Left hindlimb (tissue), 1 donor: ENCODE measurements at regions not wholly inside any gene's neighbourhood (a gene's known extent, or its start where the extent isn't known, plus 50 kb on each side); places are given as distances from the start of the nearest gene placed in this dataset.

Experiments used
- DNase-seq: peaks from one replicate; pipeline ENCODE4 v3.0.0-alpha.2; 2018

DNA sequence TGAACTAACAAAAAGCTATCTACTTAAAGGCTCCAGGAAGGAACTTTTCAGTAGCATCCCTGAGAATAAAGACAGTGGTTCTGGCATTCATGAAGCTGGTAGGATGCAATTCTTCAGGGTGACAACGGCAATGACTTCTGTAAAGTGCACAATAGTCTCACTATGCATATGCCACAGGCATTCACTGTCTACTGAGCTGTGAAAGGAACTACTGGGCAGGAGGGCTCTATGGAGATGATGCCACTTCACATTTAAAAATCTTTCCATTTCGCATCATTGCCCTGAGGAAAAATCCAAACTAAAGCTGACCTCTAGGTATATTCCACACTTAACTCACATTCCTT, 2020.6 kb upstream of the PCDH20 start:
- no peak for DNase-seq

DNA sequence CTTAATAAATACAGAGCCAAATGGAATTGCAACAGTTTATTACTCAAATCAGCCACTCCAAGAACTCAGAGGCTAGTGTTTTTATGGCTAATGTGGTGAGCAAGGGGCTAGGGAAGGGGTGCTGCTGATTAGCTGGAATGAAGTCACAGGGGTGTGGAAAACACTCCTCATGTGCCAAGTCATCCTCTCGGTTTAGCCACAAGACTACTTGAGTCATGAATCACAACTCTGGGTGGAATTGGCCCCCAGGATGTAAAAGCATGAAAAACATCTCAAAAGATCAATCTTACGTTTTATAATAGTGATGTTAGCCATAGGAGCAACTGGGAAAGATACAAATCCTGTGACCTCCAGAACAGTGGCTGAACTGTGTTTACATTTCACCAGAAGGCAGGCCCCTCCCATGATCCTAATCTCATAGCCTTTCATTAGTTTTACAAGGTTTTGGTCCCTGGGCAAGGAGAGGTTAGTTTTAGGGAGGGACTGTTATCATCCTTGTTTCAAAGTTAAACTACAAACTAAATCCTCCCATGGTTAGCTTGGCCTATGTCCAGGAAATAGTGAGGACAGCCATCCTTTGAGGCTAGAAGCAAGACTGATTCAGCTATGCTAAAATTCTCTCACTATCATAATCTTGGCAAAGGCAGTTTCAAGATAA, 2020.1 kb upstream of the PCDH20 start:
- no peak for DNase-seq

DNA sequence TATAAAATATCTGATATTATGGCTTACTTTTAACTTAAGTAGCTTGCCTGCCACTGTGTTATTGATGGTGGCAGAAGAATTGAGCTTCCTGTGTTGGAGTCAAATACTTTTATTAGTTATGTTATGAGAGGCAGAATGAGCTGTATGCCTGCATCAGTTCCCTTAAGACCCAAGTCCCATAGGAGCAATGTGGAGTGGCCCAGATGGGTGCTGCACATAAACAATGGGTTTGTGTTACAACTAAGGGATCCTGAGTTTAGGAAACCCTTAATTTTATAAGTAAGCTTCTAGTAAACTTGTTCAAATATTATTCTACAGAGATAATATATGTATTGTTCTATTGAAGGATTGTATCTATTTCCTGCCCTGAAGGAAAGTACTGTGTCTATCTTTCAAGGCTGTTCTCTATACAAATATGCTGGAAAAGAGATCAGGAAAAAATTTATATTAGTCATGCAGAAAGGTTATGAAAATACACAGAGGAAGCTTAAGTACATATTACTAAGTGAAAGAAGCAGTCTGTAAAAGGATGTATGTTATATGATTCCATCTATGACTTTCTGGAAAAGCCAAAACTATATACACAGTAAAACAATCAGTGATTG, 2018.0 kb upstream of the PCDH20 start:
- no peak for DNase-seq

DNA sequence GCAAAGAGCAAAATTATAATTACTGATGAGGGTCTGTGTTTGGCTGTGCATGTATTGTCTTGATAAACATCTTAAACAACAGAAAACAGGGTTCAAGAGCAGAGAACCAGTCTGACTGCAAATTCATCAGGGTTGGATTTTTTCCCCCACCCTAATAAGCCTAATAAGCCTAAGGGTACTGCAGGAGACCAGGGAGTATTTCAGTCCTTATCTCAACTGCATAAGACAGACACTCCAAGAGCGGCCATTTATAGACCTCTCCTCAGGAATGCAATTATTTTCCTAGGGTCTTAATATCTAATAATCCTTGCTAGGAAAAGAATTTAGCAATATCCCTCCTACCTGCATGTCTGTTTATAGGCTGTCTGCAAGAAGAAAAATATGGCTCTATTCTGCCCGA, 2011.5 kb upstream of the PCDH20 start:
- DNase-seq, result no peak

DNA sequence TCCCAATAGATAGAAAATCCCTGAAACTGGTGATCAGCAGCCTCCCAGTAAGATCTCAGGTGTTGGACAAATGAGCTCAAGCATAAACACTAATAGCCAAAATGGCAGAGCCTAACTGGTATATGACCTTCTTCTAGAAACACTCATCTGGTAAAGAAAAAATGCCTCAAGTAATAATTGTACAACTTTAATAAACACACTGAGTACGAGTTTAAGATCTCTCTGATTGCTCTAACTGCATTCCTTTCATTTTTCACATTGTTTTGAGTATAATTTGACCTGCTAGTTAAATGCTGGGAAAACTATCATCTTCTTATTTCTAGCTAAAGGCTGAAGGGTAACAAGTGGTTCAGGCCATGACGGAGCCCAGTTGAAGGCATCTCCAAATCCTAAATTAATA, 2009.5 kb upstream of the PCDH20 start:
- DNase-seq, result no peak

DNA sequence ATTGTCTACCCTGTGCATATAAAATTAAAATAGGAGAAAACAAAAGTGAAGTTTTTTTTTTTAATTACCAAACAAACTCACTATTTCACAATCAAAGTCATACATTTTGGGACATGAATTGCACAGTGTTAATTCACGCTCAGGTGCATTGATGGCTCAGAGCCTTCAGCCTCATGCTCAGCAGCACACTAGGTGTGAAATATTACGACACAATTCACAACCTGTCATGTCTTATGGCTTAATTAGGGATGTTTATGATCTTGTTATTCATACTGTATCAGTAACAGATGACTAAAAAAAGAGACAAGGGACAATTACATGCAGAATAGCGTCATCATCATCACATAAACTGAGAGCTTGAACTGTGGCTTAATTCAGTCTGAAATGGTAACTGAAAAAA, 2005.5 kb upstream of the PCDH20 start:
- DNase-seq, result no peak

DNA sequence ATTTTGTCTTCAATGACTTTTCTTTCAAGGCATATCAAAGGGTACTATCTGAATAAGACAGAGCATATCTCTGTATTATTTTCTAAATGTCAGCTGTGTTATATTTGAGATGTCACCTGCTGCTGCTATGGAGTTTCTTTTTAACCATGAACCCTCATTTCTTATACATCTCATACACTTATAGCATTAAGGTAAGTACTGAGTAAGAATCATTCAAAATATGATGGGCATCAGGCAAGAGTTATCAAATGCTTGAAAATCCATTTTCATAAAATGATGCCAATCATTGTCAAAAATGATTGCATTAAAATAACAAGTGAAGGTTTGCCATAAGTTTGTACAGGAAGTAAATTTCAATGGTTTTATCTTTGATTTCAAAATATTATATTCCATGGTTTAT, 2005.0 kb upstream of the PCDH20 start:
- no peak for DNase-seq

DNA sequence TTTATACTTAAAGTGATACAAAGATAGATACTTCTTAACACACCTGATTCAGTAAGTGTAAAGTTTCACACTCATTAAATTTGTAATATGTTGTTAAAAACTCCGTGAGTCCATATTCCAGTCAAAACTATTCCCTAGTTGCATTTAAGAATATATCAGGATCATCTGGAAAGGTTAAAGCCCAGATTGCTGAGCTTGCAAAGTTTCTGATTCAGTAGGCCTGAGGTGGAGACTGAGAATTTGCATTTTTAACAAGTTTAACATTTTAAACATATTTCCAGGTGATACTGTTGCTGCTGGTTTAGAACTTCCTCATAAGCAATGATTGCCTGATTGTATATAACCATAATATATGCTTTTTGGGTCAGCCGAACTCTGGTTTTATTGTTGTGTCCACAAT, 1998.6 kb upstream of the PCDH20 start:
- DNase-seq, result no peak

DNA sequence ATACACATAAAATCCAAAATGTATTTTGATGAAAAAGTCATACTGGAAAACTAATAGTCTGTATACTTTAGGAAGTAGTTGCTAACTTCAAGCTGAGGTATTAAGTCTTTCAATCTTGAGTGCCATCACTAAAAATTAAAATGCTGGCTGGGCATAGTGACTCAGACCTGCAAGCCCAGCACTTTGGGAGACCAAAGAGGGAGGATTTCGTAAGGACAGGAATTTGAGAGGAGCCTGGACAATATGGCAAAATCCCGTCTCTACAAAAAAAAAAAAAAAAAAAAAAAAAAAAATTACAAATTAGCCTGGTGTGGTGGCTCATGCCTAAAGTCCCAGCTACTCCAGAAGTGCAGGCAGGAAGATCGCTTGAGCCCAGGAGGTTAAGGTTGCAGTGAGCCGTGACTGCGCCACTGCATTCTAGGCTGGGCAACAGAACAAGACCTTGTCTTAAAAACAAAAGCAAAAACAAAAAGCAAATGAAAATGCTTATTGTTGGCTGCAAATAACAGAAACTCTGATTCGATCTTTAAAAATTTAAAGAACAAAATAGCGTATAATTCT, 1994.2 kb upstream of the PCDH20 start:
- DNase-seq, result no peak

DNA sequence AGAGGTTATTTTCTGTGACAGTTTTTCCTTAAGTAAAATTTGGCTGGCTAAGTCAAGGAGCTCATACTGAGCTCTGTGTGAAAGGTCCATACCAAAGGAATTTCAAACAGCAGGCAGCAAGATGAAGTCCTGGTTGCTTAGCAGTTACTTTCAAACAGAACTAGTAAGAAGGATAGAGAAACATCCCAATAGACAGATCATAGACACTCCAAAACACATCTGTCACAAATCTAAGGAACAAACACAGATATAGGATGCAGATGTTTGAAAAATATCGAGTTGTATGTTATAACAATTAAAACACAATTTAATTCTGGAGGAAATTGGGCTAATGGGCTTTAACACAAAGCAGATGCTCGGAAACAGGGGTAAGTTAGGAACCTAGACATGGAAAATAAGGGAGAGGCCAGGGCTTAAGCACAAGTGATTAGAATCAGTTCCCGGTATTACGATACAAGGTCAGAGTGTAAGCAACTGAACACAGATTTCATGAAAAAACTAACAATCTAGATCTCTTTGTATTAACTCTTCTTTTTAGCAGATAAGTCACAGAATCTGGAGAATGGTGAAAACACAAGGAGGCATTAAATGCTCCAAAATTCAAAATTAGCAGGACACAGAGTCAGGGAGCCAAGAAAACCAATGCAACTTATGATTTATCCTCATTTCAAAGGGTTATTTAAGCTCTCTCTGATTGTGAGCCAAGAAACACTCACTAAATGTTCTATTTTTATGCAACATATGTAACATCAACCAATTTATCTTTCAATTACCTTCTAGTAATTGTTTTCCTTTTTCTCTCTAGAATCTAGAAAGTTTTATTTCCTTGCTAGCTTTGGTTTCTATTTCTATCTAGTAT, 1992.9 kb upstream of the PCDH20 start:
- DNase-seq, result peak; percentile 28

DNA sequence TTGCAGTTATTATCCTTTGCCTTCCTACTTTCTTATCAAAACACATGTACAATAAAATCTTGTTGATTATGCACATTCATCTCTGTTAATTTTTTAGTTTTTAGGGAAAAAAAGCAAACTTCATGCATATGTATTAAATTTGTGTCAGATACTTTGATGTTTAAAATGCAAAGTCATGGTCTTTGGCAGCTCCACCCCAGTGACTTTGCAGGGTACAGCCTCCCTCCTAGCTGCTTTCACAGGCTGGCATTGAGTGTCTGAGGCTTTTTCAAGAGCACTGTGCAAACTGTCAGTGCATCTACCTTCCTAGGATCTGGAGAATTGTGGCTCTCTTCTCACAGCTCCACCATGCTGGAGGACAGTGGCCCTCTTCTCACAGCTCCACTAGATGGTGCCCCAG, 1988.1 kb upstream of the PCDH20 start:
- DNase-seq, result no peak

DNA sequence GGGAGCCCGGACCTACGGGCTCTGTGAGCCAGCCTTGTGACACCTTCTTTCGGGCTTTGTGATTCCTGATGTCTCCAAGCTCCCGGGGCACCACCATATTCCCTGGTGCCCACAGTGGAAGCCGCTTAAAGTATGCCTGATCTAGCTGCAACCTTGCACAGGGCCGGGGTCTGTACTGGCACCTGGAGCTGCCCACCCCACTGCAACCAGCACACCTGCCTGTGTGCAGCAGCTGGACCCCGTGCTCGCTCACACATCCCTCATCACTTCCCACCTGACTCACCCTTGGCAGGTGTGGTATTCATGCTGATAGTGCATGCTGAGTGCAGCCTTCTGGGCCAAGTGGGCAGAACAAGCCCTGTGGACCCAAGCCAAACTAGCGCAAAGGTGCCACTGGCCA, 1981.1 kb upstream of the PCDH20 start:
- no peak for DNase-seq

DNA sequence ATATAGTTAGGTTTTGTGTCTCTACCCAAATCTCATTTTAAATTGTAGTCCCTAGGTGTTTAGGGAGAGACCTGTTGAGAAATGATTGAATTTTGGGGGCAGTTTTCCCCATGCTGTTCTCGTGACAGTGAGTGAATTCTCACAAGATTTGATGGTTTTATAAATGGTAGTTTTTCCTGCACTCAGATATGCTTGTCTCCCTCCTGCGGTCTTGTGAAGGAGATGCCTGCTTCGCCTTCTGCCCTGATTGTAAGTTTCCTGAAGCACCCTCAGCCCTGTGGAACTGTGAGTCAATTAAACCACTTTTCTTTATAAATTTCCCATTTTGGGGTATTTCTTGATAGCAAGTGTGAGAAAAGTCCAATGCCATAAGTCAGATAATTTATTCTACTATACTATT, 1977.5 kb upstream of the PCDH20 start:
- no peak for DNase-seq

DNA sequence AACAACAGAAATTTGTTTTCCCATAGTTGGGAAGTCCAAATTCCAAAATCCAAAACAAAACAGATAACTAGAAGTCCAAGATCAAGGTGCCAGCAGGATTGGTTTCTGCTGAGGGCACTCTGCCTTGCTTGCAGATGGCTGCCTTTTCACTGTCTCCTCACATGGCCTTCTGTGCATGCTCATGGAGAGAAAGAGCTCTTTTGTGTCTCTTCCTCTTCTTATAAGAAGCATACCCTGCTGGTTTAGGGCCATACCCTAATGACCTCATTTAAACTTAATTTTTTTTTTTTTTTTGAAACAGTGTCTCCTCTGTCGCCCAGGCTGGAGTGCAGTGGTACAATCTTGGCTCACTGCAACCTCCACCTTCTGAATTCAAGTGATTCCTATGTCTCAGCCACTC, 1974.1 kb upstream of the PCDH20 start:
- DNase-seq, result no peak

DNA sequence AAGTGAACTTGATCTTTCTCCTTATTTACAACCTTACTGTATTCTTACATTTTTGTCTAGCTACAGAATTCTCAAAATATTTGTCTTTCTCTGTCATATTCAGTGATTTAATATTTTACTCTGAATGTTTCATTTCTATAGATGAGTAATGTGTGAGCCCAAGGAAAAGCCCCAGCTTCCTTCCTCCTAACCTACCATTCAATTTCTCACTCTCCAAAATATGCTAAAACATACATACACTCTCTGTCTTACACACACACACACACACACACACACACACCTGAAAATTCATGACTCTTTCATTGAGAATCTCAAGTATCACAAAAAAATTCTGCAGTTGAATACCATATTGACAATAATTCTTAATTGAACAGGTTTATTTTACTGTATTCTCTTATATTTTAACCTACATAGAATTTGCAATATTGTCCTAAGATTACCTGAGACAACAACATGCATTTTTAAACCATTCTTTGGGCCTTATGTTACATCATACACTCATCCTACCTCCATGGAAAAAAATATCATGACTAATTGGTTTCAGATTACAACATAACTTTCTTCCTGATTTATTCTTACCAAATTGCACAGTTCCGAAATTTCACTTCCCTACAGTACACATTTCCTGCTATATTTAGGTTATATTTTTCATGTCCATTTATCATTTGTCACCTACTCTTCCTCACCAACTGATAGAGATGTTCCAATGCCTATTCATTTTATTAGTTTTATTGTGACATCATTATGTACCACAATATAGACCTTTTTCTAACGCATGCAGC, 1965.6 kb upstream of the PCDH20 start:
- DNase-seq, result no peak

DNA sequence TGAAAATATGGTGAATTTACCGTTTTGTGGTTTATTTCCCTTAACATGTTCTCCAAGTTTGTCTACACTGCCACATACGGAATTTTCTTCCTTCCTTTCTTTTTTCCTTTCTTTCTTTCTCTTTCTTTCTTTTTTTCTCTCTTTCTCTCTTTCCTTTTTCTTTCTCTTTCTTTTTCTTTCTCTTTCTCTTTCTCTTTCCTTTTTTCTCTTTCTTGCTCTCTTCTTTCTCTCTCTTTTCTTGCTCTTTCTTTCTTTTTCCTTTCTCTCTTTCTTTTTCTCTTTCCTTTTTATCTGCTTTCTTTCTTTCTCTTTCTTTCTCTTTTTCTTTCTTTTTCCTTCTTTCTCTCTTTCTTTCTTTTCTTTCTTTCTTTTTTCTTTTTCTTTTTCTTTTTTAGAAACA, 1962.3 kb upstream of the PCDH20 start:
- DNase-seq, result no peak

DNA sequence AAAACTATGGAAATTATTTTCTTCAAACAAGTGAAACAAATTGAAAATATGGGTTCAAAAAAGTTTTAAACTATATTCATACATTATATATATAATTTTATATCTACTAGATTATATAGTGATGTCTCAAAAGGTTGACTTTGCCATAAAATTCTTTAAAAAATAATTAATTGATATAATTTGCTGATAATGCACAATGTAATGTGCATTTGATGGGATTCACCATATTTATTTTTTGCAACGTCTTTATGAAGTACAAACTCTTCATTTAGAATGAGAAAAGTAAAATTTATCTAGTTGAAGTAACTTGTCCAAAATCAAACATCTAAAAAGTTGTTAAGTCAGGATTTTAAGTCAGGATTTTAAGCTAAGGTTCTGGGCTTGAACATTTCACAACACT, 1954.5 kb upstream of the PCDH20 start:
- DNase-seq, result no peak

DNA sequence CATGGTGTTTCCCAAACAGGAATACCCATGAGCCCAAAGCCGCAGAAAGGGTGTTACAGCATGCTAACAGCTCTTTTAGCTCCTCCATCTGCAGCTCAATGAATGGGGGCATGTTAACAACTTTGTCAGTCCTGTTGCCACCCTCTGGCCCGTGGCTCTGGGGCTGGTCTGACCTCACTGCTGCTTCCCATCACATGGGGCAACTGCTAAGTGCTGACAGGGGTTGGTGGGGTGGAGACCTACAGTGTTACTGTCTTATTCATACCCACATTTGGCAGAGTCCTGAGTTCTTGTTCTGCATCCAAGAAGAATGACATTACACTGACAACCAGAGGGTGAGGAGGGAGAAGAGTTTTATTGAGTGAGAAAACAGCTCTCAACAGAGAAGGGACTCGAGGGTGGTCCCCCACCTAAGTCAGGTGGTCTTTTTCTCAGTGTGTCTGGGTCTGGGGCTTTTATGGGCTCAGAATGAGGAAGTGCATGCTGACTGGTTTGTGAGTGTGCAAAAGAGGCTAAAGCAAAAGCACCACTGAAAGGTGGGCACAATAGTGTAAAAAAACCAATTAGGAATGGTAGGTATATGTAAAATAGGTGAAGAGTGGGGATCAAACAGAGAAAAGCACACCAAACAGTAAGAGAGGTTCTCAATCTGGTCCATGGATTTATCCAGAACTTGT, 1952.0 kb upstream of the PCDH20 start:
- no peak for DNase-seq

DNA sequence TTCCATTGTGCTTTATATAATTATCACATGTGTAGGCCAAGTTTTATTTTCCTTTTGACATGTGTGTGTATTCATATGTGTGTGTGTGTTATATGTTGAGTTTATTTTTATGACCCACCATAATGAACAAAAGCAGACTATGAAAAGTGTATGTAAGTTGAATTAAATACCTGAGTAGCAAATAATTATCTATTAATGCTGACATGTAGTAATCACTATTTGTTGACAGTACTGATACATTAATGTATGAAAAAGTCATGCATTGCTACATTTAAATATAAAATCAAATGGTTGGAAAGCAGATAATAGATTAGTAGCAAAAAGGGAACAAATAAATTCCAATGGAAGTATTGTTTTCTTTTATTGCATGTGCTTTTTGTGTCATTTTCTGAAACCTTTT, 1948.5 kb upstream of the PCDH20 start:
- no peak for DNase-seq

DNA sequence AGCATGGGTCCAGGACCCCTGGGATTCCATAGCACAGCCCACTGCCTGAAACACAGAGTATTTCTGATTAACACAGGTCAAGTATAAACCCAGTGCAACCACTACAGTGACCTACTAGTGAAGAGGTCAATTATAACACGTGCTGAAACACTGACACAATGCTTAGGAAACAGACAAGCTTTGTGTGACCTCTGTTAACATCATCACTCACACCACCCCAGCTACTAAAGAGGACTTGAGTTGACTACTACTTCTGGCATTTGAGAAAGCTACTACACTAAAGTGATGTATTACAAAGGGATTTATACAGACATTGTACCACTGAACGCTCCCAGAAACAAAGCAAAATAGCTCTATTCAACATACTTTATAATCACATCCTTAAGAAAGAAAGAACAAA, 1935.9 kb upstream of the PCDH20 start:
- DNase-seq, result no peak

DNA sequence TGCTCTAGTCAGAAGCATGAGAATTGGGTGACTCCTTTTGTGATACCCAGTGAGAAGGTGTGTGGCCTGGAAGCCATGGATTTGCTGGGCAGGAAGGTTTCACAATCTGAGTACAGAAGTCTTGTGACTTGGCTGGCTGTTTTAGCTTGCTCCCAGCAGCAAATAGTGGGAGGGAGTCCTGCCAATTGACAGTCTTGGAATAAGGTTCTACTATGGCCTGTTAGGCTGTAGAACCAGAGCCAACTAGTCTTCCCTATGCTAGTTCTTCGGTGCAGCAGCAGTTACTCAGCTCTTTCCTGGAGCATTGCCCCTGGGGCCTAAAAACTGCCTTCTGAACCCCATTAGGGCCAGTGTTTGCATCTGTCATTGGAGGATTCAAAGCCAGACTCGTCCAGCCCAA, 1935.4 kb upstream of the PCDH20 start:
- DNase-seq, result no peak

DNA sequence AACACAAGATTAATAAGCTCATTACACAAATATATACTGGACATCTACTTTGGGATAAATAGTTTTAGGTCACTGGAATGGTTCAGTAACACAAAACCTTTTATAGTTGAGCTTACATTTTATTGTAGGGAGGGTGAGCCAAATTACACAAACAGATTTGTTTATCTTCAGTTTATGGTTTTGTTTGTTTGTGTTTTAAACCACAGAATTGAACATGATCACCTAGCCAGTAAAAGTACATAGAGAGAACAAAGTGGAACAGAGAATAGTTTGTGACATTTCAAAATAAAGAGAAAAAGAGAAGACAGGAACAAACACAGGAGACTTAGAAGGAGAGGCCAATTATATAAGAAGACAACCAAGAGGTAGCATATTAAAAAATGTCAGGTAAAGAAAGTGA, 1930.2 kb upstream of the PCDH20 start:
- no peak for DNase-seq

DNA sequence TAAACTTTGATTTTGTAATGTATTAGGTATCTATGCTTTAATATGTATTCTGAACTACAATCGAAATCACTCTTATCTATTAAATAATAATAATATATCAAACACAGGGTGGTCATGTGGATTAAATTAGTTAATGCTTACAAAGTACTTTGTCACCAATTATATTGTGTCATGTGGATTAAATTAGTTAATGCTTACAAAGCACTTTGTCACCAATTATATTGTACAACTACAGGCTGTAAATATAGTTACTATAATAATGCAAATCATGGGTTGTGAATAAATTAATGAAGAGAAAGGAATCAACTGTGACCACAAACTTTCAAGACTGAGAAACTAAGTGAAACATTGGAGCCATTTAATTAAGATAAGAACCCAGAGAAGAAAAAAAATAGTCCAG, 1929.1 kb upstream of the PCDH20 start:
- DNase-seq, result no peak
